ENCODE measurements at regions not wholly inside any gene's neighbourhood (a gene's known extent, or its start where the extent isn't known, plus 50 kb on each side); places are given as distances from the start of the nearest gene placed in this dataset.
"Not testable (repeated sequence)": the region's sequence is repeated elsewhere in the genome, so short reads cannot be mapped to it uniquely, and the experiment has no call there.

- TF ChIP-seq TAF1 (IDR thresholded peaks at IDR 0.05; ENCODE audit: borderline replicate concordance, low read depth, low read length); POLR2A (IDR thresholded peaks at IDR 0.05; ENCODE audit: low read depth, low read length); CTCF (IDR thresholded peaks at IDR 0.05 in 2 of 3, conservative IDR thresholded peaks at IDR 0.05 in 1 of 3; ENCODE audit: control insufficient read depth in 2 of 3, extremely low read depth in 1 of 3, insufficient read depth in 1 of 3, low read depth in 3 of 3, low read length in 3 of 3); REST (IDR thresholded peaks at IDR 0.05; ENCODE audit: low read depth, low read length); HDAC2 (IDR thresholded peaks at IDR 0.05); TCF12 (IDR thresholded peaks at IDR 0.05; ENCODE audit: low read depth, low read length); PBX3 (IDR thresholded peaks at IDR 0.05; ENCODE audit: insufficient replicate concordance, low read depth, low read length); POLR2AphosphoS5 (IDR thresholded peaks at IDR 0.05; ENCODE audit: low read length); NR2C1 (IDR thresholded peaks at IDR 0.05); IKZF2 (IDR thresholded peaks at IDR 0.05): not testable (repeated sequence)
Measured at GRCh38 chr9:42697146-42697545, 513.7 kb downstream of the SPATA31A6 start.

Data from GM12878 (cell line).